IPS DF 6.9 (cell line): ENCODE measurements at regions not wholly inside any gene's neighbourhood (a gene's known extent, or its start where the extent isn't known, plus 50 kb on each side); places are given as distances from the start of the nearest gene placed in this dataset.
"Not testable (repeated sequence)": the region's sequence is repeated elsewhere in the genome, so short reads cannot be mapped to it uniquely, and the experiment has no call there.

Source experiments
- DNase-seq: peaks from one replicate; pipeline ENCODE4 v3.0.0-alpha.2; 2013; ENCODE audit warnings: low read depth, low spot score
- H3K27ac ChIP-seq: one replicate; pipeline ENCODE4 v1.5.1; 2013; ENCODE audit warnings: low read length, control low read depth
- H3K27me3 ChIP-seq: 2 replicates; pipeline ENCODE4 v1.6.1; 2013; ENCODE audit warnings: mild to moderate bottlenecking, low read length; ENCODE audit not compliant: control insufficient read depth, insufficient read depth
- H3K36me3 ChIP-seq: 2 replicates; pipeline ENCODE4 v1.6.1; 2013; ENCODE audit warnings: low read length; ENCODE audit not compliant: control insufficient read depth, insufficient read depth
- H3K4me1 ChIP-seq: 2 replicates; pipeline ENCODE4 v1.6.1; 2013; ENCODE audit warnings: low read length; ENCODE audit not compliant: control insufficient read depth, insufficient read depth
- H3K4me3 ChIP-seq: 2 replicates; pipeline ENCODE4 v1.5.1; 2013; ENCODE audit warnings: mild to moderate bottlenecking, low read length
- H3K9me3 ChIP-seq: 2 replicates; pipeline ENCODE4 v1.6.1; 2013; ENCODE audit warnings: low read length, inconsistent platforms; ENCODE audit not compliant: control insufficient read depth, insufficient read depth
- WGBS: extraction: QIAGEN DNeasy Blood & Tissue Kit; methylation state at CpG from one replicate; pipeline ENCODE4 v1.1.7; 2013; ENCODE audit warnings: mixed read lengths, missing lambda C conversion rate; ENCODE audit not compliant: insufficient read length, insufficient coverage; 5-methylcytosine and 5-hydroxymethylcytosine counted together

DNA sequence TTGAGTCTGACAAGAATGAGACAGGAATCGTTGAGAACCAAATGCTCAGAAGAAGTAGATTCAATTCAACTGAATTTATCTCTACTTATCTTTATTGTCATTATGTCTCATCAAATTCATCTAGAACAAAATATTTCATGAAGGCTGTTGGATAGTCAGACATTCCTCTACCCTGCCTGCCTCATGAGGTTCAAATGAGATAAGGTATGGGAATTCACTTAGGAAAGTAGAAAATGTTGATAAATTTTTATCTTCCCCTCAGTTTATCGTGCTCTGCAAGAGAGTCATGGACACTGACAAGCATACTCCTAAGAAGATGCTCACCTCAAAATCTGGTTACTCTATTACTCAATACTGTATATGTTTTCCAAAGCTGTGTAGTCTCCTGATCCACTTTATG lies 149.7 kb upstream of the CDIN1 start:
- H3K9me3 ChIP-seq: no peaks in the 10 kb centered on the region
- H3K27ac ChIP-seq: no peak overlapping the region
- H3K4me1 ChIP-seq: no peaks in the 10 kb centered on the region; the same call in 1 of the 2 replicates
- no peak for DNase-seq
- WGBS: no CpG with 5 or more reads among the region's 2 CpGs
- no peak overlapping the region for H3K4me3 ChIP-seq
- no peaks in the 10 kb centered on the region for H3K27me3 ChIP-seq
- H3K36me3 ChIP-seq: no peaks in the 10 kb centered on the region

DNA sequence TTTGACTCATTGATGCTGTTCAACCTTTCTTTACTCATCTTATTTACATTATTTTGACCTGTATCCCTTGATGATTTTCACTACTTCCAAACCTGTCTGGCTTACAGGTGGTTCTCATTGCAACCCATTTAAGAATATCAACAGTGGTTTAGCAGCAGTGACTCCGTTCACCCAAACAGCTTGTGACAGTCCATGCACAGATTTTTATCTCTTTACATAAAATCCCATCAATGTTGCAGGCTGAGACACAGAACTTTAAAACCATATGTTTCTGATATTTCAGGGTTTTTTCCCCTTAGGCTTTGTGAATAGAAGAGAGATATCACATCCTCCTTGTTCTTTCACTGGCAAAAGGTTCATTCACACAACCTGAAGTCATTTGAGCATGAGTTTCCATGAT lies 149.1 kb upstream of the CDIN1 start:
- H3K4me3 ChIP-seq: no peak overlapping the region
- H3K4me1 ChIP-seq: no peaks in the 10 kb centered on the region; the same call in 1 of the 2 replicates
- H3K27me3 ChIP-seq: no peaks in the 10 kb centered on the region
- no peak overlapping the region for H3K27ac ChIP-seq
- no peak for DNase-seq
- no CpG with 5 or more reads among the region's 1 CpG for WGBS
- no peaks in the 10 kb centered on the region for H3K36me3 ChIP-seq
- no peaks in the 10 kb centered on the region for H3K9me3 ChIP-seq

DNA sequence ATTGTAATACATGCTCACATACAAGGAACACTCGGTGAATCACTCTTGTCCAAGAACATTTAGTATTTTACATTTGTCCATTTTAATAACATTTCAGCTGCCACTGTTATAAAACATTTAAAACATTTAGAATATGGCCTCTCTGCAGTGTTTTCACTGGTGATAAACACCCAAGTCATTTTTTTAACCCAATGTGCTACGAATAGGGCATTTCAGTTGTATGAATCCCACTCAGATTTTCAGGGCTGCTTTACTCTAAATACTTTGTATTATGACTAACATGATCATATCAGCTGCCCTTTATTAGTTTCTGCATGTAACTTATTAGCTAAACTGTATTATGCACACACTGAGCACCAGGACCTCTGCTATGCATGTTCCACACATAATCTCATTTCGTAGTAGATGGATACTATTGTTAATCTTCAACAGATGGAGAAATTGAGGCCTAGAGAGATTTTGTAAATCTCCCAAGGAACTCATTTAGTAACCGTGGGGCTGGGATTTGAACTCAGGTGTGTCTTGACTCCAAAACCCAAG lies 148.6 kb upstream of the CDIN1 start:
- Histone ChIP-seq H3K4me1 (no peaks in the 10 kb centered on the region; the same call in 1 of the 2 replicates), H3K9me3 (no peaks in the 10 kb centered on the region), H3K27me3 (no peaks in the 10 kb centered on the region), H3K36me3 (no peaks in the 10 kb centered on the region), H3K27ac (no peak overlapping the region), H3K4me3 (no peak overlapping the region)
- WGBS: no CpG with 5 or more reads among the region's 4 CpGs
- no peak for DNase-seq

DNA sequence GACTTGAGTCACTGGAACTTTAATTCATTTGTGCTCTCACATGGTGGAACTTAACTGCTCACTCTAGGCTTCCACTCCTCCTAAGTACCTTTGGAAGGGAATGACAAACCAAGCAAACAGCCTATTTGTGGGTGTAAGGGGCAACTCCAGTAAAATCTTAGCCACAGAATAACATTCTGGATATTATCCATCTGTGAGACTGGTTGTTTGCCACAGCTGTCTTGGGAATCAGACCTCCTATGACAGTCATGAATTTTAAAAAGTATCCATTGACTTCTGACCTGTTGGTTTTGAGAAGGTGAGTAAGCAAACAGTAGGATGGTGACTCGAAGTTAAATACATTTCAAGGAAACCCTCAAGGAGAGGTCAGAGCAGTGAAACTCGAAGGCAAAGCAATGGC lies 147.3 kb upstream of the CDIN1 start:
- WGBS: no CpG with 5 or more reads among the region's 2 CpGs
- no peaks in the 10 kb centered on the region for H3K36me3 ChIP-seq
- H3K4me3 ChIP-seq: no peak overlapping the region
- H3K27ac ChIP-seq: no peak overlapping the region
- no peaks in the 10 kb centered on the region for H3K4me1 ChIP-seq
- DNase-seq: no peak
- H3K27me3 ChIP-seq: no peaks in the 10 kb centered on the region
- no peaks in the 10 kb centered on the region for H3K9me3 ChIP-seq

DNA sequence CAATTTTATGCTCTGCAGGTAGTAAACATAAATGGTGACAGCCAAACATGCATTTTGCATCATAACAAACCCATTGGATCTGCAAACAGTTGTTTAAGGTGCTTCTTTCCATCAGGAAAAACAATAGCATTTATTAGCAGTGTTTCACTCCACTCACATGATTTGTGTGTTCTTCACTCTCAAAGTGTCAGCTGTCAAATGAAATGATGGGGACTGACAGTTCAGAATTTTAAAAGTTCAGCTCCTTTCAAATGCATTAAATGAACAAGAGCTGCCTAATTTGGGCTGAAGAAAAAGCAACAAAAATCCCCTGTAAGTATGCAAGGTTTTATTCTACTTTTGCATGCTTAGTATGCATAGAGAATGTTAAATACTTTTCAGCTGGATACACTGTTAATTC lies 145.2 kb upstream of the CDIN1 start:
- Histone ChIP-seq H3K27me3 (no peaks in the 10 kb centered on the region), H3K9me3 (no peaks in the 10 kb centered on the region), H3K27ac (no peak overlapping the region), H3K4me3 (no peak overlapping the region), H3K4me1 (no peaks in the 10 kb centered on the region), H3K36me3 (no peaks in the 10 kb centered on the region)
- no peak for DNase-seq

DNA sequence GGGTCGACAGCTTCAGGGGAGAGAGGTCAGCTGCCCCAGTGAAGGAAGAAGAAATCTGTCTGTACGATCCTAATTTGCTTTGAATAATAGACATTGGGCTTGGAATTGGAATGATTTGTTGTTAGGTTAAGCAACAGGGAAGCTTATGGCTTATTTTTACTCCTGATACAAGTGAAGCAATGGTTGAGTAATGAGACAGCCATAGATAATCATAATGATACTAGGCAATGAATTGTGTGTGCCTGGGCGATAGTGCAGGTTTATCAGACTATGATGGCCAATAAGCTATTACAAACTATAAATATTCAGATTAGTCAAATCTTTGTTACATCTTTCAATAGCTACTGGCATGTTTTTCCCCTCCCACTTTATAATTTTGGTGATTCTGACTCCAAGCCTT lies 140.9 kb upstream of the CDIN1 start:
- H3K27me3 ChIP-seq: no peaks in the 10 kb centered on the region
- H3K27ac ChIP-seq: no peak overlapping the region
- H3K9me3 ChIP-seq: no peaks in the 10 kb centered on the region
- H3K36me3 ChIP-seq: no peaks in the 10 kb centered on the region
- no peaks in the 10 kb centered on the region for H3K4me1 ChIP-seq
- no peak for DNase-seq
- H3K4me3 ChIP-seq: no peak overlapping the region
- WGBS: no CpG with 5 or more reads among the region's 3 CpGs

DNA sequence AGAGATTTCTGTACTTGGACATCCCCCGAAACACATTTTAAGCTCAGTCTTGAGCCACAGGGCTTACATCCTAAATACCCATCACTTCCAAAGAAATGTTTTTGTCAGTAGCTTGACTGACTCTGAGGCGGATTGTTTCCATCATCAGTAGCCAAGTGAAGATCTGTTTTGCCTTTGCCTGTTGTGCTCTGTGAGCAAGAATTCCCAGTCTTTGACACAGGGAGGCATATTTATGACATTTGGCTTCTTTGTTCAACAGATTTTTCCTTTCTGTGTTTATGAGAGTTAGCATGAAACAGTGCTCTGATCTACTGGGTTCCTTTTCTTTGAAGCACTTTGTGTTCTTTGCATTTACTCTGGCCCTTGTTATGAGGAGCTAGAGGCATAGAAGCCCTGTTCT lies 132.1 kb upstream of the CDIN1 start:
- Histone ChIP-seq H3K27ac (no peak overlapping the region), H3K27me3 (no peaks in the 10 kb centered on the region), H3K4me1 (no peaks in the 10 kb centered on the region), H3K4me3 (no peak overlapping the region), H3K36me3 (no peaks in the 10 kb centered on the region), H3K9me3 (no peaks in the 10 kb centered on the region)
- no peak for DNase-seq
- no CpG with 5 or more reads among the region's 2 CpGs for WGBS

DNA sequence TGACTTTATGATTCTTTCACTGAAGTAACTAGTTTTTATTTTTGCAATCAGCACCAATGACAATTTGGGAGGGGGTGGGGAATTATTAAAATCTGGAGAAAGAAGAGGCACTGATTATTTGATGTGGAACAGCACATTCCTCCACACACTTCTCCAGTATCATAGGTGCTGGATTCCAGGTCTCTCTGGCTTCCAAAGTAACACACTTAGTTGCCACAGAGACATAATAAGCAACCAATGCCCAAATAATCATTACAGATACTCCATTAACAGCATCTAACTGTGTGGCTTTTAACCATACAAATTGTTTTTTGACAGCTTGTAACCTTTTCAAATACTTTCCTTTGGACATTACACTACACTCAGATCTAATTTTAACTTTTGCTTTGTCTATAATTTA lies 131.0 kb upstream of the CDIN1 start:
- H3K27me3 ChIP-seq: no peaks in the 10 kb centered on the region
- H3K4me3 ChIP-seq: no peak overlapping the region
- no peak for DNase-seq
- no peaks in the 10 kb centered on the region for H3K4me1 ChIP-seq
- H3K27ac ChIP-seq: no peak overlapping the region
- H3K36me3 ChIP-seq: no peaks in the 10 kb centered on the region
- H3K9me3 ChIP-seq: no peaks in the 10 kb centered on the region

DNA sequence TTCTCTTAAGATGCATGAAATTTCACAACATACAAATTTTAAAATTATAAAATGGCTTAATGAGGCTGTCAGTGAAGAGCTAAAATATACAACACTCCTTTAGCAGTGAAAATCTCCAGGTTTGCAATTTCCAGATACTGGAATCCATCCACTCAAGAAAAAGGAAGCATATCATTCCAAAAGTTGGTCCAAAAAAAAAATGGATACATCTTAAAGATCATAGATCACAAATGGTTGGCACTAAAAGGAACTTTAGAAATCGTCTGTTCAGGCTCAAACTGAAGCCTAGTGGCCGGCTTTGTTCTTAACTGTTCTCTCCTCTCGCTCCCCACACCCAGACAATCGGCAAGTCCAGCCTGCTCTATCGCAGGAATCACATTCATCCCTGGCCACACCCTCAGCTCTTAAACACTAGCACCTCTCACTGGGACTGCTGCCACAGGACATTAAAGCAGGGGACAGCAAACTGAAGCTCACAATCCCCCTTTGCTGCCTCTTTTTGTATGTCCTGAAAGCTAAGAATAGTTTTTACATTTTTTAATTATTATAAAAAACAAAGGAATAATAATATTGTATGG lies 130.3 kb upstream of the CDIN1 start:
- no peak overlapping the region for H3K27ac ChIP-seq
- H3K4me3 ChIP-seq: no peak overlapping the region
- no peaks in the 10 kb centered on the region for H3K9me3 ChIP-seq
- WGBS: no CpG with 5 or more reads among the region's 5 CpGs
- no peaks in the 10 kb centered on the region for H3K4me1 ChIP-seq
- no peaks in the 10 kb centered on the region for H3K36me3 ChIP-seq
- H3K27me3 ChIP-seq: no peaks in the 10 kb centered on the region
- peak; percentile 16 for DNase-seq

DNA sequence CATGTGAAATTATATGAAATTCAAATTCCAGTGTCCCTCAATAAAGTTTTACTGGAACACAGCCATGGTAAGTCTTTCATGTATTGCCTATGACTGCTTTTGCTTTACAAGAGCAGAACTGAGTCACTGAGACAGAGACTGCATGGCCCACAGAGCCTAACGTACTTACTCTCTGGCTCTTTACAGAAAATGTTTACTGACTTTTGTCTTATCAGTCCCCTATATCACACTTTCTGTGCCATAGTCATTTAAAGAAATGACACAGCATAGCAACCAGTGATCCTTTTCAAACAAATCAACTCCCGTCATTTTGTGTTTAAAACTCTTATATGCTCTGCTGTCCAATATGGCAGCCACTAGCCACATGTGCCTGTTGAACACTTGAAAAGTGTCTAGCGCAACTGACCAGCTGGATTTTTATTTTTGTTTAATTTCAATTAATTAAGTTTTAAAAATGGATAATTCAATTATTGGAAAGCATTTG lies 129.7 kb upstream of the CDIN1 start:
- no peaks in the 10 kb centered on the region for H3K36me3 ChIP-seq
- no peaks in the 10 kb centered on the region for H3K27me3 ChIP-seq
- H3K27ac ChIP-seq: no peak overlapping the region
- no peaks in the 10 kb centered on the region for H3K9me3 ChIP-seq
- WGBS: no CpG with 5 or more reads among the region's 3 CpGs
- H3K4me3 ChIP-seq: no peak overlapping the region
- no peak for DNase-seq
- H3K4me1 ChIP-seq: no peaks in the 10 kb centered on the region

DNA sequence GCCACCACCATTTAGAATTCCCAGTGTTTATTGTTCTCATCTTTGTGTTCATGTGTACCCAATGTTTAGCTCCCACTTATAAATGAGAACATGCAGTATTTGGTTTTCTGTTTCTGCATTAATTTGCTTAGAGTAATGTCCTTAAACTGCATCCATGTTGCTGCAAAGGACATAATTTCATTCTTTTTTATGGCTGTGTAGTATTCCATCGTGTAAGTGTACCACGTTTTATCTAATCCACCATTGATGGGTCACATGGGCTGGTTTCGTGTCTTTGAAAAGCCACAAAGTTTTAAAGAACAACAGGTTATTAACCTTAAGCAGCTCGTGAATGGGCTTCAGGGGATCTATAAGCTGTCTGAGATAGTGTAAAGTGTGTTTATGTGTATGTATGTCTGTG lies 125.2 kb upstream of the CDIN1 start:
- H3K9me3 ChIP-seq, H3K27me3 ChIP-seq, H3K4me3 ChIP-seq, H3K36me3 ChIP-seq, H3K4me1 ChIP-seq, DNase-seq, H3K27ac ChIP-seq: not testable (repeated sequence)
- no CpG with 5 or more reads among the region's 4 CpGs for WGBS
